GM12878 (cell line): ENCODE measurements at regions not wholly inside any gene's neighbourhood (a gene's known extent, or its start where the extent isn't known, plus 50 kb on each side); places are given as distances from the start of the nearest gene placed in this dataset.

Source experiments
- ATAC-seq: fragments of 200-7000 bp; cut with Tn5 transposase; 3 replicates; pipeline ENCODE4 v1.9.1; 2020; ENCODE audit warnings: mild to moderate bottlenecking, moderate library complexity
- BruUV-seq: library from RNA; stranded (reverse); fragments of 400-500 nt; replicated peaks from 2 replicates; lab custom pipeline; 2021; lab: Mats Ljungman, UMichigan
- CTCF ChIA-PET: fragments of 300-600 bp; sonication (Branson Sonifier 250); formaldehyde crosslinking; extraction: SDS; loops from one replicate; lab custom pipeline; 2021; ENCODE audit warnings: inconsistent platforms; lab: Yijun Ruan, JAX
- POLR2A ChIA-PET: fragments of 350-600 bp; formaldehyde crosslinking; extraction: SDS; loops from one replicate; lab custom pipeline; 2021; ENCODE audit warnings: inconsistent platforms; lab: Charles Lee
- RAD21 ChIA-PET: fragments of 300-600 bp; sonication (Branson Sonifier 250); formaldehyde crosslinking; loops from one replicate; lab custom pipeline; 2023; ENCODE audit warnings: antibody characterized with exemption; ENCODE audit not compliant: unreplicated experiment; lab: Charles Lee
- SMC1A ChIA-PET: fragments of 300-600 bp; sonication (Branson Sonifier 250); formaldehyde crosslinking; loops from one replicate; lab custom pipeline; 2023; ENCODE audit not compliant: unreplicated experiment, uncharacterized antibody; lab: Charles Lee
- DNase-seq: peaks from one replicate; pipeline ENCODE4 v3.0.0-alpha.2; 2011; ENCODE audit warnings: low read depth, low spot score
- FAIRE-seq: peaks from 3 replicates; lab custom pipeline; 2011; peaks lifted over from hg19 to GRCh38; lab: Jason Lieb, UNC
- H2AFZ ChIP-seq: 2 replicates; pipeline ENCODE4 v1.6.0; 2011; ENCODE audit warnings: low read depth, low read length, control low read depth; ENCODE audit not compliant: control insufficient read depth
- H3K27ac ChIP-seq: 2 replicates; pipeline ENCODE4 v1.5.1; 2011; ENCODE audit warnings: control low read depth; ENCODE audit not compliant: control insufficient read depth, insufficient read depth
- H3K27me3 ChIP-seq, 2 experiments: replicated peaks in 1 of 2; 2 replicates each; pipeline versions ENCODE4 v1.6.0 to v1.6.1; 2011; ENCODE audit warnings: low read length in 1 of 2; ENCODE audit not compliant: control insufficient read depth in 2 of 2, insufficient read depth in 2 of 2
- H3K36me3 ChIP-seq, 2 experiments: 2 replicates each; pipeline ENCODE4 v1.5.1; 2011; ENCODE audit warnings: low read length in 1 of 2; ENCODE audit not compliant: control insufficient read depth in 2 of 2, insufficient read depth in 2 of 2
- H3K4me1 ChIP-seq: 2 replicates; pipeline ENCODE4 v1.6.1; 2011; ENCODE audit warnings: mild to moderate bottlenecking, low read length, moderate library complexity, mixed read lengths; ENCODE audit not compliant: control insufficient read depth, insufficient read depth
- H3K4me2 ChIP-seq: 2 replicates; pipeline ENCODE4 v1.6.0; 2011; ENCODE audit warnings: control low read depth; ENCODE audit not compliant: control insufficient read depth, insufficient read depth
- H3K4me3 ChIP-seq: fragments of 200-600 bp; sonication (generic); 2 replicates; pipeline ENCODE4 v1.5.1; 2016
- H3K79me2 ChIP-seq: 2 replicates; pipeline ENCODE4 v1.6.0; 2011; ENCODE audit warnings: low read length; ENCODE audit not compliant: control insufficient read depth, insufficient read depth
- H3K9ac ChIP-seq: 2 replicates; pipeline ENCODE4 v1.8.0; 2011; ENCODE audit warnings: low read length, control low read depth, mixed read lengths; ENCODE audit not compliant: control insufficient read depth, insufficient read depth
- H3K9me3 ChIP-seq: replicated peaks from 3 replicates; pipeline ENCODE4 v1.5.1; 2011; ENCODE audit warnings: mild to moderate bottlenecking, low read length; ENCODE audit not compliant: control insufficient read depth, insufficient read depth
- H4K20me1 ChIP-seq: 2 replicates; pipeline ENCODE4 v1.6.0; 2011; ENCODE audit not compliant: control insufficient read depth, insufficient read depth
- BHLHE40 ChIP-seq, 2 experiments: fragments of 450-650 bp in 1 of 2; IDR thresholded peaks; 2 replicates each; pipeline ENCODE4 v1.6.1; 2011 to 2017; ENCODE audit warnings: low read depth in 2 of 2, borderline replicate concordance in 1 of 2, improper control_type of control experiment in 1 of 2, low read length in 1 of 2, mild to moderate bottlenecking in 1 of 2
- BRCA1 ChIP-seq: IDR thresholded peaks from 2 replicates; pipeline ENCODE4 v1.6.1; 2011; ENCODE audit warnings: low read depth, low read length, improper control_type of control experiment
- CBFB ChIP-seq: IDR thresholded peaks from 2 replicates; pipeline ENCODE4 v1.6.1; 2016; ENCODE audit warnings: antibody characterized with exemption, low read depth
- CREB1 ChIP-seq: IDR thresholded peaks from 2 replicates; pipeline ENCODE4 v1.6.1; 2012; ENCODE audit warnings: low read depth, mild to moderate bottlenecking, inconsistent platforms
- EED ChIP-seq: sonication (generic); IDR thresholded peaks from 2 replicates; pipeline ENCODE4 v1.6.1; 2016; ENCODE audit warnings: antibody characterized with exemption, low read depth
- KLF5 ChIP-seq: fragments of 450-650 bp; IDR thresholded peaks from 2 replicates; pipeline ENCODE4 v1.6.1; 2014; ENCODE audit warnings: mild to moderate bottlenecking; ENCODE audit not compliant: partially characterized antibody
- MEF2A ChIP-seq: IDR thresholded peaks from 2 replicates; pipeline ENCODE4 v1.6.1; 2011; ENCODE audit warnings: low read depth, mild to moderate bottlenecking, low read length, moderate library complexity; ENCODE audit not compliant: insufficient read depth
- SP1 ChIP-seq: IDR thresholded peaks from one replicate; pipeline ENCODE4 v1.6.1; 2011; ENCODE audit warnings: low read depth, low read length
- WRNIP1 ChIP-seq: IDR thresholded peaks from 2 replicates; pipeline ENCODE4 v1.6.1; 2011; ENCODE audit warnings: low read depth, low read length, improper control_type of control experiment, borderline replicate concordance
- ZNF24 ChIP-seq: fragments of 450-650 bp; IDR thresholded peaks from 2 replicates; pipeline ENCODE4 v1.6.1; 2017; ENCODE audit warnings: antibody characterized with exemption, mild to moderate bottlenecking
- WGBS: methylation state at CpG from one replicate; pipeline ENCODE4 v1.1.6; 2016; ENCODE audit warnings: low lambda C conversion rate; ENCODE audit not compliant: insufficient replicate concordance, insufficient coverage; ENCODE audit errors: missing lambda C conversion rate; 5-methylcytosine and 5-hydroxymethylcytosine counted together
- in situ Hi-C: fragments of 300-500 bp; cut with MboI; formaldehyde crosslinking; loops from 9 replicates; pipeline ENCODE4 v1.14.3; 2018; ENCODE audit warnings: mixed read lengths
- intact Hi-C: fragments of 100-400 bp; cut with micrococcal nuclease; formaldehyde crosslinking; loops from one replicate; pipeline ENCODE4 v1.14.2; 2022; ENCODE audit not compliant: unreplicated experiment
- TF ChIP-seq, protein P1 (sequence below): fragments of 450-650 bp; IDR thresholded peaks from 2 replicates; pipeline ENCODE4 v1.6.1; 2017; ENCODE audit warnings: borderline replicate concordance
- TF ChIP-seq, protein P2 (sequence below): IDR thresholded peaks from 2 replicates; pipeline ENCODE4 v1.6.1; 2011; ENCODE audit warnings: mild to moderate bottlenecking, low read depth, low read length, moderate library complexity; ENCODE audit not compliant: insufficient replicate concordance

DNA sequence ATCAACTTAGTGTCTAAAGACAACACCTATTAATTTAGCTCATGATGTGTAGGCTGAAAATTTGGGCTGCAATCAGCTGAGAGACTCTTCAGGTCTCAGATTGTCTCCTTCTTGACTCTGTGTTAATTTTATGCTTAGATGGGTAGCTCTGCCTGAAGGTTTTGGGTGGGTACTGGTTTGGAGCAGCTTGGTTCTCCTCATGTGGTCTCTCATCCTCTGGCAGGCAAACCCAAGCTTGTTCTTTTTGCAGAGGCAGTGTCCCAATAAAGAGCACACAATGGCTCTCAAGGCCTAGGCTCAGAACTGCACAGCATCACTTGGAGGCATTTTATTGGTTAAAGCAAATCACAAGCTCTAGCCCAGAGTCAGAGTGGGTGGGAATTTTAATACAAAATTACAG is 280.6 kb downstream of the BTBD3 start (continued):
- TF ChIP-seq, protein P1, sequence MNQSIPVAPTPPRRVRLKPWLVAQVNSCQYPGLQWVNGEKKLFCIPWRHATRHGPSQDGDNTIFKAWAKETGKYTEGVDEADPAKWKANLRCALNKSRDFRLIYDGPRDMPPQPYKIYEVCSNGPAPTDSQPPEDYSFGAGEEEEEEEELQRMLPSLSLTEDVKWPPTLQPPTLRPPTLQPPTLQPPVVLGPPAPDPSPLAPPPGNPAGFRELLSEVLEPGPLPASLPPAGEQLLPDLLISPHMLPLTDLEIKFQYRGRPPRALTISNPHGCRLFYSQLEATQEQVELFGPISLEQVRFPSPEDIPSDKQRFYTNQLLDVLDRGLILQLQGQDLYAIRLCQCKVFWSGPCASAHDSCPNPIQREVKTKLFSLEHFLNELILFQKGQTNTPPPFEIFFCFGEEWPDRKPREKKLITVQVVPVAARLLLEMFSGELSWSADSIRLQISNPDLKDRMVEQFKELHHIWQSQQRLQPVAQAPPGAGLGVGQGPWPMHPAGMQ: no peak
- TF ChIP-seq BRCA1 (no peak), WRNIP1 (no peak), CREB1 (no peak)
- TF ChIP-seq, all 136 proteins: peak for 0

DNA sequence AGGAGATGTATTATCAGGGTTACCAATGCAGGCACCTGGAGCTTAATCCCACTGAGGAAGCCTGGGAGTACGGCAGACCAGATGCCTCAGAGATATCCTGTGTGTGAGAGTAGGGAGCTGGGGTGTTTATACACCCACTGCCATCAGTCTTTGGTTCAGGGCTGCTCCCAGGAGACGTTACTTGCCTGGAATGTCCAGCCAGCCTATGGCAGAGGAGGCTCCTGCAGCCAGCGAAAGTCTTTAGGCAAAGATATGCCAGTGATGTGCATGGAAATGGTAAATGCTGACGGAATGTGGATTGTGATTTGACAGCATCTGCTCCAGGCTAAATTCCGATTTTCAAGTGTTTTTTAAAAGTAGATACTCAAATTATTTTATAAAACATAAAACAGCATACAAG is 282.0 kb downstream of the BTBD3 start:
- H4K20me1 ChIP-seq: no peaks in the 10 kb centered on the region
- H3K4me2 ChIP-seq: no peak overlapping the region
- no TSS peak for BruUV-seq
- no peaks in the 10 kb centered on the region for H3K9me3 ChIP-seq
- H3K79me2 ChIP-seq: no peaks in the 10 kb centered on the region
- DNase-seq (no peak), ATAC-seq (no peak), FAIRE-seq (no peak)
- H3K9ac ChIP-seq: no peak overlapping the region
- SMC1A ChIA-PET: interaction anchor here (0.7 to 1.4 kb wide), 4 partner anchors 8 to 167 kb away, joined by 3 to 4 read pairs (median 4); no protein-coding TSS in a partner anchor
- H2AFZ ChIP-seq: no peak overlapping the region
- no peaks in the 10 kb centered on the region for H3K4me1 ChIP-seq
- intact Hi-C loops (loop anchor here (10.0 kb wide), 1 partner anchor 285 kb away; the partner anchor contains the start of gene BTBD3), in situ Hi-C loops (no loop called here)
- no peak for TF ChIP-seq BHLHE40 (IDR thresholded peaks at IDR 0.05; ENCODE audit: borderline replicate concordance in 1 of 2, low read depth in 2 of 2, low read length in 1 of 2)
- no peak for TF ChIP-seq EED
- no peak for TF ChIP-seq MEF2A
- no peak for TF ChIP-seq SP1
- TF ChIP-seq ZNF24: no peak
- no peak for TF ChIP-seq KLF5
- no peak for TF ChIP-seq CBFB
- TF ChIP-seq, protein P2, sequence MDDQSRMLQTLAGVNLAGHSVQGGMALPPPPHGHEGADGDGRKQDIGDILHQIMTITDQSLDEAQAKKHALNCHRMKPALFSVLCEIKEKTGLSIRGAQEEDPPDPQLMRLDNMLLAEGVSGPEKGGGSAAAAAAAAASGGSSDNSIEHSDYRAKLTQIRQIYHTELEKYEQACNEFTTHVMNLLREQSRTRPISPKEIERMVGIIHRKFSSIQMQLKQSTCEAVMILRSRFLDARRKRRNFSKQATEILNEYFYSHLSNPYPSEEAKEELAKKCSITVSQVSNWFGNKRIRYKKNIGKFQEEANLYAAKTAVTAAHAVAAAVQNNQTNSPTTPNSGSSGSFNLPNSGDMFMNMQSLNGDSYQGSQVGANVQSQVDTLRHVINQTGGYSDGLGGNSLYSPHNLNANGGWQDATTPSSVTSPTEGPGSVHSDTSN: no peak
- H3K27me3 ChIP-seq: no peaks in the 10 kb centered on the region
- POLR2A ChIA-PET: no interaction called here
- RAD21 ChIA-PET: no interaction called here
- CTCF ChIA-PET: interaction anchor here (1.4 kb wide), 1 partner anchor 14 kb away, joined by 3 read pairs; no protein-coding TSS in a partner anchor
- no peak overlapping the region for H3K27ac ChIP-seq
- H3K4me3 ChIP-seq: no peak overlapping the region
- no peaks in the 10 kb centered on the region for H3K36me3 ChIP-seq
- 12% methylated on average over 5 of the region's 5 CpGs for whole genome bisulfite sequencing
